HG02798 (cell line): ENCODE measurements at regions not wholly inside any gene's neighbourhood (a gene's known extent, or its start where the extent isn't known, plus 50 kb on each side); places are given as distances from the start of the nearest gene placed in this dataset.

Experiments
- ATAC-seq: cut with Tn5 transposase; IDR thresholded peaks from one replicate; pipeline ENCODE4 v1.9.1; 2021; ENCODE audit warnings: mild to moderate bottlenecking; ENCODE audit not compliant: unreplicated experiment, poor library complexity

DNA sequence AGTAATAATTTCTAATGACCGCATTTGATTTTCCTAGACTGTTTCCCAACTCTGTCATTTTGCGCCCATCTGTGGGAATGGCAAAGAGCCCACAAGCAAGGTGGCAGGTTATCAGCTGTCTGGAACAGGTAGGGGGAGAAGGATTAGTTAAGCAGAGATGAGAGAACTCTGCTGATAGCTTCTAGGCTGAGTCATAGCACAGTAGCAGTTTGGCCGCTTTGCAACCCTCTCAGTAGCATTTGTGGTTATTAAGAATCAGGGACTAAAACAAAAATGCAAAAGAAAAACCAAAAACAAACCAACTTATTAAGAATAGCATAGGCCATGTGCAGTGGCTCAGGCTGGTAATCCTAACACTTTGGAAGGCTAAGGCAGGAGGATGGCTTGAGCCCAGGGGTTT is 602.7 kb upstream of the SORCS1 start:
- peak; percentile 74 for ATAC-seq

DNA sequence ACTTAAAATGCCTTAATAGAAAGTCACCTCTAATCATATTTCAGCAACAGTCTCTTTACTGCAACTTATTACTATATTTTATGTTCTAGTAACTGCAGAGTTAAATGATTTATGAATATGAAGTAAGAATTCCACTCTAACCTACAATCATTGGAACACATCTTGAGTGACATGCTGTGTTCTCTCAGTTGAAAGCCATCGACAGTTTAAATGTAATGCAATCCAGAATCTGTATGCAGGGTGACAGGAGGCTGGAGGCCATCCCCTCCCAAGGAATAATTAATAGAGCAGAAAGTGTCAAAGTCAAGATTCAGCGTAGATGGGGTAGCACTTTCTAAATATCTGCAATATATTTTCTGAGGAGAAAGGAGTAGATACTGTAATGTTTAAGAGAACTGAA is 590.3 kb upstream of the SORCS1 start:
- no peak for ATAC-seq

DNA sequence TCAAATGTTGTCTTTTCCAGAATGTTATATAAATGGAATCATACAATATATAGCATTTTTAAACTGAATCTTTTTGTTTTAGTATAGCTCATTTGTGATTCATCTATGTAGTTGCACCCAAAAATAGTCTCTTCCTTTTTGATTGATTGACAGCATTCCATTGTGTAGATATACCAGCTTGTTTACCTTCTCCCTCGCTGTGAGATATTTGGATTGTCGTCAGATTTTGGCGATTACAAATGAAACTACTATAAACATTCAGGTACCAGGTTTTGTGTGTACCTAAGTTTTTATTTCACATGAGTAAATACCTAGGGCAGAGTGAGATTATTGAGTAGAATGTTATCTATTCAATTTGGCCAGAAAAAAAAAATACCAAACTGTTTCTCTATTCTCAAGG is 584.7 kb upstream of the SORCS1 start:
- ATAC-seq: no peak

DNA sequence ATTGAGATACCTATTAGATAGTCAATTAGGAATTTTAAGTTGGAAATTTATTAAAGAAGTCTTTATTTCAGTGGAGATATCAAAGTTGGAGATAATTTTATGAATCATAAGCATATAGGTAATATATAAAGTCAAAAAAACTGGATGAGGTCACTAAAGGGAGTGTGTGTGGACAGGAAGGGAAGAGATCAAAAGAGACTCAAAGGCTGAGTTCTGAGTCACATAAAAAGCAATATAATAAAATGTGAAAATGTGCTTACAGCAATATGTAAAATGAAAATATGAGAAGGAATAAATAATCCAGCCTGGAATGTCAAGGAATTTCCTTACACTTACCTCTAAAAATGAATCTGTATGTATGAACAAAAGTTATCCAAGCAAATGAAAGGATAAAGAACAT is 583.3 kb upstream of the SORCS1 start:
- ATAC-seq: no peak

DNA sequence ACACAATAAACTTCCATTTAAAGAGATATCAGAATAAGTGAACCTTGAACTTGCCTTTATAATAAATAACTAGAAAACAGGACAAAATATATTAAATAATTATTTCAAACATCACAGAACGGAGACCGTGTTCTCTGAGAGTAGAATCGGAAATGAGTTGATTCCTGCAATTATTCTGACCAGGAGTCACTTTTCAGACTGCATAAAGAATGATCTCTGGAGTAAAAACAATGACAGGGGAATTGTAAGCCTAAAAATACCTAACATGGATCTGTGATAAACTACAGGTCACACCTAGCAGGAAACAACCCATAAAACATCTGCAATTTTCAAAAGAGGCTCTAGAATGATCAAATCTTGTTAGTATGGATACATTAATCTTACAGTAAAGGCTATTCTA is 577.5 kb upstream of the SORCS1 start:
- no peak for ATAC-seq

DNA sequence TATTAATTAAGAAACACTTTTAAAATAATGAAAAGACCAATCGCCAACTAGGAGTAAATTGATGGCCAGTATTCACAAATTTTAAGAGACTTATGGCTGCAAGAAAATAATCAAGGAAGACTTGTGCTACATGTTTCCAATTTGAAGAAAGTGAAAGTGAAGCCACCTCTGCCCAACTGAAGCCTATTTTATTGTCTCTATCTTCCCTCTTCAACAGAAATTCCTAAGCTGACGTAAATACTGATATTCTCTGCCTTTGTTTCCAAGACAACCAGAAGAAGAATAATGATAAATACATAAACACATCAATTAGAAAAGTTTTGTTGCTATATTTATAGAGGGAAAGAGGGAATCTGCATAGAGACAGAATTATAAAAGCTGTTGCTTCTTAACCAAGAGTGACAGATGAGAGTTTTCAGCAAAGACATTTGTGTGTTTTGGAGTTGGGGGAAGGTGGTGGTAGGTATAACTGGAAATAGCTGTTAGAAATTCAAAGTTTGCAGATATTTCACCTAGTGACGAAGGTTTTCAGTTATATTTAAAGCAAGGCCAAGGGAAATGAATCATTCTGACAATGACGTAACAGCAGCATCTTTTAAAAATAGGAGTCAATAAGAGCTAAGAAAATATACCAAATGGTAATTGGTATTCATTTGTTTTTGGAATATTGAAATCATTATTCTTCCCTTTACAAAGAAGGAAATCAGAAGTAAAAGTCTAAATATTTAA is 576.6 kb upstream of the SORCS1 start:
- ATAC-seq: no peak

DNA sequence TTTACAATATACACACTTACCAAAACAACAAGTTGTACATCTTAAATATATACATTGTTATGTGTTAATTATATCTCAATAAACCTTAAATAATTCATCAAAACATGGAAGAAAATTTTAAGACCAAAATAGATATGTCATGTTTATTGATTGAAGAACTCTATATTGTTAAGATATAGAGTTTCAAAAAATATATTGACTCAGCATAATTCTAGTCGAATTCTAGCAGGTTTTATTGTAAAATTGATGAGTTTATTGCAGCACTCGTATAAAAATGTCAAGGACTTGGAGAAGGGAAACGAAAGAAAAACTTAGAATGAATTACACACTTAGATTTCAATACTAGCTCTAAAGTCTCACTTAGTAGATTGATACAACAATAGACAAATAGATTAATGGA is 575.4 kb upstream of the SORCS1 start:
- no peak for ATAC-seq

DNA sequence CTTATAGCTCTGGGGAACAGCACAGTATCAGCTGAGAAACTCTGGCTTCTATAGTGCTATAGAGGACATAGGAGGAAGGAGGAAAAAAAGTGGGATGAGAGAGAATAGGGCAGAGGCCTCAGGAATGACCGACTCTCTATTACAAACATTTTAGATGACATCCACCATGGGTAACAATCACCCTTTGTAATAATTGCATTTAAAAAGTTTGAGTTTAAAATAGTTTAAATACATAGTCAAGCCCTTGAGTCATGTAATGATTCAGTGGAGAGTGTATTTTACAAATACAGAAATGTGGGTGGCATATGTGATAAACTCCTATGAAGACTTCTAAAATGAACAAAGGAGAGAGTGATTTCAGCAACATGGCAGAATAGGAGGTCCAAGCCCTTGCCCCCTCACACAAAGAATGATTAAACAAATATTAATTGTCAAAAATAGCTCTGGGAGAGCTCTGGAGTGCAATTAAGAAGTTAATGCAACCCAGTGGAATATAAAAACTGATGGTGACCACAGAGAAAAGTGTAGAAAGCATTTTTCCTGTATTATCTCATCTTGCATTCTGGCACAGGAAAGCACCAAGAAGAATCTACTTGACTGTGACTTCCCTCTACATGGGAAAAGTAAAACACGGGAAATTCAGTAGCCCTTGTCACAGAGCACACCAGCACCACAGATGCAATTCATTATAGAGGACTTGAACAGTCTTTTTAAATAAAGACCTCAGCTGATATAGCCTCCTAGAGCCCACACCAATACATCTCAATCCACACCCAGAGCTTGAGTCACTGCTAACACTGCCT is 569.0 kb upstream of the SORCS1 start:
- no peak for ATAC-seq

DNA sequence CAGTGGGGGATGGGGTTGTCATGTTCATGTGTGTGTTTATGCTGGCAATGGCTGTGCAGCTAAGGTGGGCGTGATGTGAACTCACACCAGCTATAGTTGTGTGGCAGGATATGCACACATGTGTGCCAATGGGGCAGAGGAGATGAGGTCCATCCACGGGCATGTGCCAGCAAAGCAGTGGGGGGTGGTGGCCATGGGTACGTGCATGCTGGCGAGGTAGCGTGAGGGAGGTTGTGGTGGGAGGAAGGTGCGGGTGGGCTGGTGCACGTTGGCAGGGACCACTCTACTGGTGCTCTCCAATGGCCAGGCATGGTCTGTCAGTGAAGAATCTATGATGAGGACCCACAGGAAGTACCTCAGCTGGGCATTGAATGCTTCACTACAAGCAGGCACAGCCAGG is 567.5 kb upstream of the SORCS1 start:
- no peak for ATAC-seq

DNA sequence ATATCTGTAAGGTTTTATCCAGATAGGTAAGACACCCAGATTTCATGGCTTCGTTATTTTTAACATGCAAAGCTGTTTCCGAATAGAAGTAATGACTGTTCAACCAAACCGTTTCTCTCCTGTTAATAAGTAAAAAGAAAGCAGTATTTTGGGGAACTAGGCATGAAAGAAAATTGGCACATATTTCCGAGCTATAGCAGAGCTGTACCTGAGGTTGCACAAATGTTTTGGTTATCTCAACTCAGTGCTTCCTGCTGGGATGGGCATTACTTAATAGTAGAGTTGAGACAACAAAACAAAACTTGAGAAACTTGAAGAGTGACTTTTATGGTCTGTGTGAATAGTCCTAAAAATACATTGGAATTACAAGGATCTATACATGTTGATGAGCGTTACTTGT is 564.3 kb upstream of the SORCS1 start:
- ATAC-seq: peak; percentile 52

DNA sequence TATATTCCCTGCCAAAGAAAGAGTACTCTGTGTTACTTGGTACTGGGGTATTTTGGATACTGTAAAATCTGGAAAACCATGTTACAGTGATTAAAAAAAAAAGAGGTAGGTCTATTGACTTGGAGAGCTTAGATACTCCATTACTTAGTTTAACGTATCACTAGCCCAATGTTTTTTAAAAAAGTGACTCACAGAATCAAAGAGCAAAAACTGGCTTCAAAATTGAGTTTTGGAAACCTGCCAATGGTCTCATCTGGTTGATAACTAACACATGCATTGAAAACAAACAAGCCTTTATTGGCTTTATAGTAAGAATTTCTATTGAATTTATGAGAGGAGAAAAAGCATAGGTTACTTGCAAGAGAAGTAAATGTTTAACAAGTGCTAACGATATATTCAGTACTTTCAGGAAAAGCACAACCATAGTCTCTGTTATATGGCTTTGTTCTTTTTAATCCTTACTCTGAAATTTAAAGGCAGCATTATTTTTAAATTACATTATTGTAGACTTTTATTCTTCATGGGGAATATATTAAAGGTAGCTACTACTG is 563.3 kb upstream of the SORCS1 start:
- ATAC-seq: no peak

DNA sequence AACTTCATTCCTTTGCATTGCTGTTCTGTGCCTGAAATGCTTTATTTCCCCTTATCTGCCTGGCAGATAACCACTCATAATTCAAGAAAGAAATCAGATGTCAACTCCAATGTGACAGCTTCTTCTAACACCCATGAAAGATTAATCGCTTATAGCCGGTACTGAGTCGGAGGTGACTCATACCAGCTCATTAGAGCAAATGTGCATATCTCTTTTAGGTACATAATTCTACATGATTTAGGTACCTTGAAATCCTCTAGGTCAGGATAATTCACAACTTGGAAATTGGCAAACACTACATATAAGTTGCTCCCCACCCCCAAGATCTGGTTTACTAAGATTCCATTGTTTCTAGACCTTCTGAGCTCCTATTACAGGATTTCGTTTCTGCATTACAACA is 554.4 kb upstream of the SORCS1 start:
- no peak for ATAC-seq

DNA sequence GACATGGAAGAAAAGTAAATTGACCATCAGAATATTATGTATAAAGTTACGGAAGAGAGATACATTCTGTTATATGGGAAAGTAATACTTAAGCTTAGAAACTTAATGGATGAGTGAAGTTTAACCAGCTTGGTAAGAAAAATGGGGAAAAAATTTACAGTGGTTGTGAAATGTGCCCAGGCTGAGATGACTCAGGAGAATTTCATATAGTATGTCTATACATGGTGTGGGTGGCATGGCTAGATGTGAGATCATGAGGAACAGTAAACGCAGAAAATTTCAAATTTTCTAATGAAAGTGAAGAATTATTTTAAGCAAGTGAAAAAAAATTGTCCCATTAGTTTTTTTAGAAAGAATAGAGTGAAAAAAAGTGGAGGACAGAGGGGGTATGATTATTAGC is 552.5 kb upstream of the SORCS1 start:
- ATAC-seq: no peak

DNA sequence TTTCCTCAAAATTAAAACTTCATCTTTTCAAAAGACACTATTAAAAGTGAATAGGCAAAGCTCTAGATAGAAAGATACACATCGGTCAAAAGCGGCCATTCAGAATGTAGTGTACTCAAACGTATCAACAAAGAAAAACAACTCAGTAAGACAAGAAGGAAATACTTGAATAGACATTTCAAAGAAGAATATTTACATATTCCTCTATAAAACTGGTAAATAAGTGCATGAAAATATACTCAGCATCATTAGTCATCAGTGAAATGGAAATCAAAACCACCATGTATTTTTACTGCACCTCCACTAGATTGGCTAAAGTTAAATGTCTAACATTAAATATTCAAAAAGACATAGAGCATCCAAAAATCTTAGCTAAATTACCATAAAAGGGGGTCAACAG is 551.1 kb upstream of the SORCS1 start:
- ATAC-seq: no peak

DNA sequence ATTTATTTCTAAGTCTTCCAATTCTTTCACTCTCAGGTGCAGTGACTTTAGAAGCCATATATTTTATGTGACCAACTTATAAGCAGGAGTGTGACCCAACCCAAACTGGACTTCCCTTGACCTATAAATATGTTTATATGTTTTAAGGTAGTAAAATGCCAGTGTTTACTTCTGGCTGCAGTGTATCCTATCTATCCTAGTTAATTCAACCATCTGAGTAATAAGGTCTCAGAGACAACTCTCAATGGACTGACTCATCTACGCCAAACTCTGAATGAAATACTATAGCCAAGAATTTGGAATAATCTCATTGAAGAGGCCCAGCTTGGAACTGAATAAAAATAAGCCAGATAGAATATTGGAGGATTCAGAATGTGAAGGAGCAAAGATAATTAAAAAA is 544.5 kb upstream of the SORCS1 start:
- ATAC-seq: no peak

DNA sequence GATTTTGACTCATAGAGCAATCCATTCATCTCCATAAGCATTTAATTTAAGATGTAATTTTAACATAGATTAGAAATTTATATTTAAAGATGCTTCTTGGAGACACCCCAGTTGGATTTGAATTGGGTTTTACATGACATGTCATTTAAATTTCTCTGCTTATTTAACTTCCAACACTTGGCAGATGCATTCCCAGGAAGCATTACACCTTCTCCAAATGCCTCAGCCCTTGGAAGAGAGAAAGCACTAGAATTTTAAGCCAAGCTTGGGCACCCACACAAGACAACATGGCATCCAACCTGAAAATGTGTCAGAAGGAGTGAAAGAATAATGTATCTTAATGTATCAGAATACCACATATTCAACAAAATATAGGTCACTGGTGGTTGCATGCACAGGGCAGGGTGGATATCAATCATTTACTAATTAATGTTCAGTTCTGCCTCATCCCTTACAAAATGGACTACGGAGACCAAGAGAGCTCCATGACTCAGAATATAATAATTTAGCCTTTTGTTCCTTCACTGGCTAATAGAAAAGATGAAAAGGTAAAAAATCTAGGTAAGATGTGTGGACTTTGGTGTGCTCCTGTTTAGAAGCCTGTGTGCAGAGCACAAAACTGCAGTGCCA is 541.7 kb upstream of the SORCS1 start:
- ATAC-seq: no peak

DNA sequence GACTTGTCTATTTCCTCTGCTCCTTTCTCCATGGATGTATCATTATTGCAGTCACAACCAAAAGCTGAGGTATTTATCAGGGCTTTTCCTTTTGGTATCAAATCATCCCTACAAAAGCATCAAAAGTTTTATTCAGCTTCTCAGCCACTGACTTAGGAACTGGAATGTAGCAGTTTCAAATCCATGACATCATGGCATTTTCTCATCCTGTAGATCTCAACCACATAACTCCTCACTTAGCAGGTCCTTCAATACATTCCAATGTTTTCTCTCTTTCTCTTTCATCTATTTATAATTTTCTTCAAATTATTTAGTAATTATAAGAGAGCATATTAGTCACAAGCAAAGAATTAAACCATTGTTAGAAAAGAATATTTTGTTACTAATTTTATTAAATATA is 537.4 kb upstream of the SORCS1 start:
- no peak for ATAC-seq

DNA sequence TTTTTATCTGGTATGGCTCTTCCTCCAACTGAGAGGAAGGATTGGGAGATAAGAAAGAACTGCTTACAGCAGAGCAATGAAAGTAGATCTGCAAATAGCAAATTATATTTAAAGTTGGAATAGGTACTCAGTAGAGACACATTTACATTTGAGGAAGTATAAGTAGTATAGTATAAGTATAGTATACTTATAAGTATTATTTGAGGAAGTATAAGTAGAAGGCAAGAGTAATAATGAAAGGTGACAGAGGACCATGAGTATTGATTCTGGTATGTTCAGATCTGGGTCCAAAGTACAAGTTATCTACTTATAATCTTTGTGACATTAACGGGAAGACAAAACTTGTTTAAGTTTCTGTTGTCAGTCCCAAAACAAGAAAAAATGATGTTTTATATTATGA is 527.6 kb upstream of the SORCS1 start:
- no peak for ATAC-seq

DNA sequence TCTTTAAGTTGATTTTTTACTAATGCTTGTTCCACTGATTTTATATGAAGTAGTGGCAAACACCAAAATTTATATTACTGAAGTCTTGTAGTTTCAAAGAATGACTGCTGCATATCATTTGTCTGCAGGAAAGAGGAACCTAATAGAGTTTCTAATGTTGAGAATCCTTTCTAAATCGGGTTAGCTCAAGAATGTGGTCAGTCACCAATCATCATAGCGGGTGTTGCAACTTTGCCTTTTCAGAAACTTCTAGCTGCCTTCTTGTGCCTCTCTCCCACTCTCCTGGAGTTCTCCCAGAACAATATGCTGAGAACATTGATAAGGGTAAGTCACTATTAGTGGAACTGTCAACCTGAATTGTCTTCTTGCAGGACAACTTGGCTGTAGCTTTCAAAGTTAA is 524.8 kb upstream of the SORCS1 start:
- peak; percentile 39 for ATAC-seq

DNA sequence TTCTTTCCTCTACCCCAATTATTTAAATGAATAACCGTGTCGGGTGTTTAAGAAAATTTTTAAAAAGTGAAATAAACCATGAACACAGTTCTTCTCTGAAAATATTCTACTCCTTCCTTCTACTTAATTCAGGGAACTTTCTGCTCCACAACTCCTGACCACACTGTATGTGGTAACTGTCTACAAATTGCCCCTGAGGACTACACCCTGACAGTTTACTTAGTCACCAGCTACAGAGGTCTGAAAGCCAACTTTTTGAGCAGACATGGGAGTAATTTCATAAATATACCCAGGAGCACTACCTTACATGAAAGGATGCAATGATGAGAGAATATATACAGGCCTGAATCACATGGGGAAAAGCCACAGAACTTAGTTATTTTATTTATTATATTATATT is 523.2 kb upstream of the SORCS1 start:
- ATAC-seq: no peak

DNA sequence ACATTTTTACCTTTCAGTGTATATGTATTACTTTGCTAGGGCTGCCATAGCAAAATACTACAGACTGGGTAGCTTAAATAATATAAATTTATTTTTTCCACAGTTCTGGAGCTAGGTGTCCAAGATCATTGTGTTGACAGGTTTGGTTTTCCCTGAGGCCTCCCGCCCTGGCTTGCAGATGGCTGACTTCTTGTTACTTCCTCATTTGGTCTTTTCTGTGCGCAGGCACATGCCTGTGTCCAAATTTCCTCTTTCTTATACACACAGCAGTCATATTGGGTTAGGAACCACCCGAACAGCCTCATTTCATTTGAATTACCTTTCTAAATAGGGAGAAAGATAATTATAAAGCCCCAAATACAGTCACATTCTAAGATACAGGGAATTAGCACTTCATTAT is 521.6 kb upstream of the SORCS1 start:
- ATAC-seq: no peak
